A172 (cell line): ENCODE measurements at regions not wholly inside any gene's neighbourhood (a gene's known extent, or its start where the extent isn't known, plus 50 kb on each side); places are given as distances from the start of the nearest gene placed in this dataset.

Experiments used
- DNase-seq: peaks from one replicate; pipeline ENCODE4 v3.0.0-alpha.2; 2015; ENCODE audit warnings: low spot score

GRCh38 chr7:32178677-32179366, 108.6 kb upstream of the PDE1C start:
- no peak for DNase-seq

- DNase-seq = no peak
Observed at GRCh38 chr7:32177232-32177631, 107.0 kb upstream of the PDE1C start.

DNA sequence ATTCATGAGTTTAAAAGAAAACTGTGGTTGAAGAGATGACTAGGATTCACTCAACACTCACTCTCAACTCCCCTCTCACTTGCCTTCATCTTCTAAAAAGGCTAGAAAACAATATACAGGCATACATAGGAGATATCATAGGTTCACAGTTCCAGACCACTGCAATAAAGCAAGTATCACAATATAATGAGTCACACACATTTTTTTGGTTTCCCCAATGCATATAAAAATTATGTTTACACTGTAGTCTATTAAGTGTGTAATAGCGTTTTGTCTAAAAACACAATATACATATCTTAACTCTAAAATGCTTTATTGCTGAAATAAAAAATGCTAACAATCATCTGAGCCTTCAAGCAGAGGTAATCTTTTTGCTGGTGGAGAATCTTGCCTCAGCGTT, 104.9 kb upstream of the PDE1C start:
- no peak for DNase-seq

DNA sequence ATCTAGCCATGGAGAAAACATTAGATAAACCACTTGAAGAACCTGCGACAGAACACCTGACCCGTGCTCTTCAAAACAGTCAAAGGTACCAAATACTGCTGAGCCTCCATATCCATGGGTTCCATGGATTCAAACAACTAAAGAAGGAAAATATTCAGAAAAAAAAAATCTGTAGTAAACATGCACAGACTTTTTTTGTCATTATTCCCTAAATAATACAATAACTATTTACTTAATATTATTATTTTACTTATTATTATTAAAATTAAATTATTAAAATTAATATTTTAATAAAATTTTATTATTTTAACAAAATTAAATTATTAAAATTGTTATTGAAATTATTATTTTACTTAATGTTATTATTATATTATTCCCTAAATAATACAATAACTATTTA, 101.0 kb upstream of the PDE1C start:
- no peak for DNase-seq

DNA sequence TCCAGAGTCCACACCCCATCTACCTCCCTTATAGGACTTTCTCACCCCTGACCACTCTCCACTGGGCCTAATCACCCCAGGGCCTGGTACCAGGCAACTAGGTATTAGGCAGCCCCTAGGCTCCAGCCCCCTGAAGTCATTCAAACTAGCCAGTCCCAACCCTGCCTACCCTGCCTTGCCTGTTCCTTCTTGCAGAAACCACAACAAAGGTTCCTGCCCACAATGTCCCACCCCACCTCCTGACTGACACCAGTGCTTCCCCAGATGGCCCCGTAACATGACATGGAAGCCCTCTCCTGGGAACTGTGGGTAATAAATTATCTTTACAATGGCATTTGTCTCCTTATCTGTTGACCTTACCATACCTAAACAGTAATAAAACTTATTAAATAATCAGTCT, 100.6 kb upstream of the PDE1C start:
- no peak for DNase-seq

DNA sequence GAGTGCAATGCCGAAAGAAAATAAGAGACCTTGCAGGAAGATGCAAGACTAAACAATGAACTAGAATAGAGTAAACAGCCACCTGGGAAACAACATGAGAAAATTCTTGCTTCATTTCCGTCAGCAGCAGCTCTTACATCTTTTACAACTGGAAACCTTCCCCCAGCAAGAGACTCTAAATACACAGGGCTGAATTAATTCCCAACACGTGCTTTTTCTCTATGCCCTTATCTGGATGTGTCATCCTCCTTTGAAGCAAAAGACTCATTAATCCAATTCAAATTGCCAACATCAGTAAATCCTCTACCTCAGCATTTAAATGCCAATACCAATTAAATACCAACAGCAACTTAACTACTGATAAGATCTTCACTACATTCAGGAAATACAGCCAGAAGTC, 99.0 kb upstream of the PDE1C start:
- peak; percentile 80 for DNase-seq

GRCh38 chr7:32167815-32168214, 97.6 kb upstream of the PDE1C start:
- no peak for DNase-seq

DNA sequence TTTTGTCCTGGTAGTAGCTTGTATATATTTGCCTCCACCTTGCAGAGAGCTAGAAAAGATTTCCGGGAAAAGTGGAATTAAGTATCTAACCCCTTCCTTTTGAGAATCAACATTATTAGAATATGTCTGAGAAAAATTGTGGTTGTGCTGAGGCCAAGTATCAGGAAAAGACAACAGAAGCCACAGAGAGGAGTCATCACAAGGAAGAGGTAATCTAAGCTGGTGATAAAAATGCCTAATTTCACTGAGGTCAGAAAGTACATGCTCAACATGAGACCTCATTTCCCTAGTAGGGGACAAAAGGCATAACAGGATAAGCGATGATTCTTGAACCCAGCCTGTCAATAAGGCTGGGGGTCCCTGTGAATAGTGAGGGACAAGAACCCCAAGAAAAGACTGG, 97.0 kb upstream of the PDE1C start:
- no peak for DNase-seq

DNA sequence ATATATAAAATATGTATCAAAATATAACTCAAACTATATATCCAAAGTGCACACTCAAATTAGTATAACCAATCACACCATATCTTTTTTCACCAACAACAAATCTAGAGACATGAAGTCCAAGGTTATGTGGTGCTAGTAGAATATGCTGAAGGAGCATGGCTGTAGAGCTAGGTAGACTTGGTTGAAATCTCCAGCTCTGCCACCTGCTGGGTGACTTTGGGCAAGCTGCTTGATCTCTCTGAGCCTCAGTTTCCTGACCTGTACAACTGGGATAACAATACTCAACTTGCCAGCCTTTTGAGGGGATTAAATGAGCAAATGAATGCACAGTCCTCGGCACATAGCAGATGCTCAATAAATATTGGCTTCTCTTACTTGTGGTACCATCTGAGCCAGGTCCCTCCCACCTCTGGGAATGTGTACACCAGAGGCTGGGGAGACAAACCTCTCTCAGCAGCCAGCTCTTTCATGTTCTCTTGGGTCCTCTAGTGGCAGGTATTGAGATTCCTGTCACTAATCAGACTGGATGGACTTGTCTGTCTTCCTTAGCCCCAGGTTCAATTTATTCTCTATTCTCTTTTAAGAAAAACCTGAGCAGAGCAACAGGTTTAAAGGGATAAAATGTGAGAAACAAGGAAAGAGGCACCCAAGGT, 94.3 kb upstream of the PDE1C start:
- peak; percentile 94 for DNase-seq

GRCh38 chr7:32163896-32164295, 93.7 kb upstream of the PDE1C start:
- no peak for DNase-seq

- DNase-seq = peak; percentile 100
Observed at GRCh38 chr7:32163141-32163806, 93.1 kb upstream of the PDE1C start.

DNA sequence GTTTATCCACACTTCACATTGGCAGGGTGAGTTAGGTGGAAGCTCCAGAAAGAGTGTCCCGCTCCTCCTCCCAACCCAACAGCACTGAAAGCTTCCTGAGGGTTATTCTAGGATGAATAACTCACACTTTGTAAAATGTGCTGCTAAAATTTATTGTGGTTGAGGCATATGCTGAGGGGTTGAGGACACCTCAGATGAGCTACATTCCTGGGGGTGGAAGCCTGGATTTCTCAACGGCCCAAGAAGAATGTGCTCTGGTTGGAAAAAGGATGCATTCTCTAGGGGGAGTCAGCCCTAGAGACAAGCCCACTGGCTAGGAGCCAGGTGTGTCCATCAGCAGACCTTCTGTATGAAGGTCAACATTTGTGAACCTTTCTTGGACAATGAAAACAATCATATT, 91.5 kb upstream of the PDE1C start:
- DNase-seq = peak; percentile 98

DNA sequence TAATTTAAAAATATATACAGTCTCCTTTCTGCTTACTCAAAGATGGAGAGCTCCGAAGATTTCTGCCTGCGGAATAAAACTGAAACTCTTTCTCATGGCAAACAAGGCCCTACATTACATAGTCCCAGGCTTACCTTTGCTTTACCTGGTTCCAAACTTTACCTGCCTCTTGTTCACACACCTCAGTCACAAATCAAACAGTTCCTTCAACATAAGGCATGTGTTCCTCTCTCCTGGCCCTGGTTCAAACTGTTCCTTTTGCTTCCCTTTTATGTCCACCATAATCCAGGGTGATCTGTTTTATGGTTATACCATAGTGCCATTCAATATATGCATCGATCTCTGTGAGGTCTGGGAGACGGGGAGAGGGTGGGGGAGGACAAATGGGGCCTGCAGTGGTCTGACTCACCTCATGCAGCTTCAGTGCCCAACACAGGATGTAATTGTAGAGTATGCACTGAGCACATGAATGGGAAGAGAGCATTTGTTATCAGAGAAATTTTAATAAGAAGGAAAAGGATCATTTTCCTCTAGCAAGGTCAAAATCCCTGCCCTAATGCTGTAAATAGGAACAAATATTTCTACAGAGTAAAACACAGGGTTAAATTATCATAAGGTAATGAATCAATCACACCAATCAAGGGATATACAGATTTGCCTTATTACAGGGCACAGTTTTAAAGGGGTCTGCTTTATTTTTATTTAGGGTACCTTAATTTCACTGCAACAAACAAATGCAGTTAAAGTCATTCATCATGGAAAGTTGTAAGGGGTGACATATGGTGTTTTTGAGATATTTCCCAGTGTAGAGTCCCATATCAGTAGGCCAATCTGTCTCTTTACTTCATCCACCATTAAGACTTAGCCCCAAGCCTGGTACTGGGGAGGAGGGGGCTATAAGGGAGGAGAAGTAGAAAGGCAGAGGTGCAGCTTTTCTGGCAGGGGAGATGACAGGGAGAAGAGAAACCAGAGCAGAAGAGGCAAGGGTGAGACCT, 88.8 kb upstream of the PDE1C start:
- DNase-seq = peak; percentile 75

DNA sequence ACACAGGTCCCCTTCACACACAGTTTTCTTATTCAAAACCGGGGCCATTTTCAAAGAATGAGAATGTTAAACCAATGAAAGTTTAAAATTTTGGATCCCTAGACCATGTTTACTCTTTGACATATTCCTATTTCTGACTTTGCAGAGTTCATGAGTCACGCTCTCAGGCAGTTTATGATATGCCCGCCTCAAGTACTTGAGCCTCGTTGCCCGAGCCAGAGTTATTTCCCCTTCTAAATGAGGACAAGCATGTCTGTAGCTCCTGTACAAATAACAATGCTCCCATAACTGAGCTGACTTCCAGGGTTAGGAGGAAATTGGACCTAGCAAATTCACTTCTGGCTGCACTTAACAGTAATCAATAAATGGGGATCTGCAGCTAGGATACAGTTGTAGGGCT, 87.9 kb upstream of the PDE1C start:
- peak; percentile 80 for DNase-seq

GRCh38 chr7:32155712-32156111, 85.5 kb upstream of the PDE1C start:
- no peak for DNase-seq

- DNase-seq = peak; percentile 66
Observed at GRCh38 chr7:32154797-32155196, 84.6 kb upstream of the PDE1C start.

DNA sequence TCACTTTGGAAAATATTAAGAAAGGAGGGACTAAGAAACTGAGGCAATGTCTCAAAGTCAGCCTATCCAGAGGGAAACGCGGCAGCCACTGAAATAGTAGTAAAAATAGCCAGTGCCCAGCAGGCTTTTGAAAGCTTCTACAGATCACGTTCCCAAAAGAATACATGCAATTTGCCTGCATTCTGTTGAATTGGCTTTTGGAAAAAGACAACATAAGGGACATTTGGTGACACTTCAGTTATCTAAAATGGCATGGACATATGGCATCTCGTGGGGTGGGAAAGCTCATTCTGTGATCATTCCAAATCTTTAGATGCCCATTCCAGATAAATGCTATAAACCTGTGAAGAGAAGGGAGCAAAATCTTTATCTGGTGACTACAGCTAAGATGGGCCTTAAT, 82.8 kb upstream of the PDE1C start:
- no peak for DNase-seq

- no peak for DNase-seq
Observed at GRCh38 chr7:32152576-32152975, 82.4 kb upstream of the PDE1C start.

DNA sequence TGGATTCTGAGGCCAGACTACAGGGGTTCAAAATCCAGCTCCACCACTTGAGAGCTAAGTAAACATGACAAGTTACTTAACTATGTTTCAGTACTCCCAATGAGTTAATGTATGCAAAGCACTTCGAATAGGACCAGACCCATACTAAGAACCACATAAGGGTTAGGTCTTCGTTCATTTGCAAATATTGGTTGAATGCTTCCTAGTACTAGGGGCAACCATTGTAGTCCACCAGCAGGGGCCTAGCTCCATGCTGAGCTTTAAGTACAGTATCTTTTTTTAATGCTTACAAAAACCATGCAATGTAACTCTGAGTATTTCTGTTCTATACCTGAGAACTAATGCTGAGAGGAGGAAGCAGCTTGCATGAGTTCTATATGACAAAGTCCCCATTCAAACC, 80.4 kb upstream of the PDE1C start:
- no peak for DNase-seq

DNA sequence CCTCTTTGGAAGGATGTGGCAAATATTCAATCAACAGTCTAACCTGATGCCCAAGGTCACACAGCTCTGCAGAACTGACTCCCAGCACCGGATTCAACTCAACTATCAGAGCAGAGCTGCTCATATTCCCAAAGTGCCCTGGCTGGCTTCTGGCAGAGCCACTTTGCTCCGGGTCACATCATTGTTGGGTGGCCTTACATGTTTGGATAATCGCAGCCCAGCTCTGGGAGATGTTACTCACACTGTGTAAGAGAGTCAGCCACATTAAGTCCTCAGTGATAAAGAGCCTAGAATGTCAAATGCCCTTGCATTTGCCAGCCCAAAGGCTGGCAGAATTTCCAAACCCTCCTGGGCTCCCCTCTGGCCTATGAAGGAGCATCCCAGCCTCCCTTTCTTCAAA, 79.8 kb upstream of the PDE1C start:
- no peak for DNase-seq

DNA sequence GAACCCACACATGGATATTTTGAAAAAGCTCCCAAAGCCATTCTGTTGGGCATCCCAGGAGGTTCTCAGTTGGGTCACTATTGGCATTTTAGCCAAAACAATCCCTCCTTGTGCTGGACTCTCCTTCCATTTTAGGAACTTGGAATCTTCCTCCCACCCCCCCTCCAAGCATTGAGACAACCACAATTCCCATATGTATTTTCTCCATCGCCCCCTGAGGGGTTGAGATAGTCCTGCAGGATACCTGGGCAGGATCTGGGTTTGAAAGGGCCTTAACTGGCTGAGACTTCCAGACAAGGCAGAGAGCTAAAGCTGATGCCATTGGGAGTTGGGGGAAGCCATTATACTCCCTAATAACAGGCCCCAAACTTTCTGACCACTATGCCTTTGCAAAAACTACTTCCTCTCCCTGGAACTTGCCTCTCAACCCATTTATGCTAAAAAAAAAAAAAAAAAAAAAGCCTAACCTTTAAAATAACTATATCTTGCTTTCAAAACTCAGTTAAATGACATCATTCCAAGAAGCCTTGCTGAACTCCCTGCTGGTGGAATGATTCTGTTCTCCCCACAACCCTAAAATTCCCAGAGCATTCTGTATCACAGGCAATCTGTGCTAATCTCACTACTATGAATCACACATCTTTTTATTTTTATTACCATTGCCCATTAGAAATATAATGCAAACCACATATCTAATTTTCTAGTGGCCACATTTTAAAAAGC, 77.5 kb upstream of the PDE1C start:
- DNase-seq = no peak
